Neural cell (in vitro differentiated cells): ENCODE measurements at regions not wholly inside any gene's neighbourhood (a gene's known extent, or its start where the extent isn't known, plus 50 kb on each side); places are given as distances from the start of the nearest gene placed in this dataset.

Experiments
- EZH2 ChIP-seq: fragments of 200-600, 300-800 bp; shearing (Covaris generic), sonication (generic); IDR thresholded peaks from 2 replicates; pipeline ENCODE4 v1.6.1; 2014; ENCODE audit warnings: antibody characterized with exemption, low read length, borderline replicate concordance, mild to moderate bottlenecking; ENCODE audit not compliant: insufficient read depth, poor library complexity, severe bottlenecking
- SMC3 ChIP-seq: fragments of 450-650 bp; conservative IDR thresholded peaks from 2 replicates; pipeline ENCODE4 v1.6.1; 2014; ENCODE audit warnings: antibody characterized with exemption, mild to moderate bottlenecking, moderate library complexity; ENCODE audit not compliant: poor library complexity
- TF ChIP-seq, protein P1 (sequence below): fragments of 450-650 bp; IDR thresholded peaks from 2 replicates; pipeline ENCODE4 v1.5.1; 2014; ENCODE audit warnings: antibody characterized with exemption, mild to moderate bottlenecking, moderate library complexity; ENCODE audit not compliant: poor library complexity, severe bottlenecking

DNA sequence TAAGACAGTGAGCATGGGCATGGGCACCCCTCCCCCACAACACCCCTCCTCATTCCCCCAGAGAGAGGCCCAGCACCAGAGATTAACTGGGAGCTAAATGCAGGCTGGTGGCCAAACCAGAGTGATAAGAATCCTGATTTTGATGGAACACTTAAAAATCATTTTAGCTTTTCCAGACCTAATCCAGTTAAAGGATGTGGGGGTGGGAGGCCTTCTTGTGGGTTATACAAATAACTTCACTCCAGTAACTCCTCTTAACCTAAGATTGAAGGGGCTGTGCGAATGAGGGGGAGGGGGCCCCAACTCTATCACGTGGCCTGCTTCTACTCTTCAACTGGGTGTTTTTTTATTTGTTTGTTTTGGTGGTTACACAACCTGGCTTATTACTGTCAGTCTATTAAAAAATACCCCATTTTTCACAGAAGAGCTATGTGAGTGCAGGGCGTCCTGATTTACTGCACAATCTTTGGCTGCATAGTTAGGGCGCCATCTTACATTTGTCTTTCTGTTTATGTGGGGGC lies 398.1 kb upstream of the LYPLAL1 start:
- TF ChIP-seq, protein P1, sequence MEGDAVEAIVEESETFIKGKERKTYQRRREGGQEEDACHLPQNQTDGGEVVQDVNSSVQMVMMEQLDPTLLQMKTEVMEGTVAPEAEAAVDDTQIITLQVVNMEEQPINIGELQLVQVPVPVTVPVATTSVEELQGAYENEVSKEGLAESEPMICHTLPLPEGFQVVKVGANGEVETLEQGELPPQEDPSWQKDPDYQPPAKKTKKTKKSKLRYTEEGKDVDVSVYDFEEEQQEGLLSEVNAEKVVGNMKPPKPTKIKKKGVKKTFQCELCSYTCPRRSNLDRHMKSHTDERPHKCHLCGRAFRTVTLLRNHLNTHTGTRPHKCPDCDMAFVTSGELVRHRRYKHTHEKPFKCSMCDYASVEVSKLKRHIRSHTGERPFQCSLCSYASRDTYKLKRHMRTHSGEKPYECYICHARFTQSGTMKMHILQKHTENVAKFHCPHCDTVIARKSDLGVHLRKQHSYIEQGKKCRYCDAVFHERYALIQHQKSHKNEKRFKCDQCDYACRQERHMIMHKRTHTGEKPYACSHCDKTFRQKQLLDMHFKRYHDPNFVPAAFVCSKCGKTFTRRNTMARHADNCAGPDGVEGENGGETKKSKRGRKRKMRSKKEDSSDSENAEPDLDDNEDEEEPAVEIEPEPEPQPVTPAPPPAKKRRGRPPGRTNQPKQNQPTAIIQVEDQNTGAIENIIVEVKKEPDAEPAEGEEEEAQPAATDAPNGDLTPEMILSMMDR, result no peak
- no peak for TF ChIP-seq SMC3
- TF ChIP-seq EZH2, result no peak
